ENCODE measurements at regions not wholly inside any gene's neighbourhood (a gene's known extent, or its start where the extent isn't known, plus 50 kb on each side); places are given as distances from the start of the nearest gene placed in this dataset.
"Not testable (repeated sequence)": the region's sequence is repeated elsewhere in the genome, so short reads cannot be mapped to it uniquely, and the experiment has no call there.

GRCh38 chr3:16077146-16077545, 97.3 kb upstream of the GALNT15 start:
- FAIRE-seq: not testable (repeated sequence)

GRCh38 chr3:16077681-16078080, 96.8 kb upstream of the GALNT15 start:
- not testable (repeated sequence) for FAIRE-seq

DNA sequence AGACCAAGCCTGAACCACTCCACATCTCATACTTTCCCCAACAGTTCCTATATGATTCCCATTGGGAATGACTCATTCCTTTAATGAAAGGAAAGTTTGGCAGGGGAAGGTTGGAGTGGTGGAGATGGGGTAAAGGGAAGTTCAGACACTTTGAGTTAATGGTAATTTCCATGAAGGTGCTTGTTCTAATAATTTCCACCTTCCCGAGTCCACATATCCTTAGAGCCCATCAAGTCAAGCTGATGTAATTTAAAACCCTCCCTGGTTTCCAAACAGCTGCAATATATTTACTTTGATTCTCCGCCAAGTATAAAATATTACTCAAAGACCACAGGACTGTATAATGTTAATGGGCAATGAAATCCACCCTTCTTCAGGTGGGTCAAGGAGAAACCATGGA, 95.0 kb upstream of the GALNT15 start:
- no peak for FAIRE-seq

- FAIRE-seq: no peak
These were observed 92.8 kb upstream of the GALNT15 start for GRCh38 chr3:16081661-16082060.

DNA sequence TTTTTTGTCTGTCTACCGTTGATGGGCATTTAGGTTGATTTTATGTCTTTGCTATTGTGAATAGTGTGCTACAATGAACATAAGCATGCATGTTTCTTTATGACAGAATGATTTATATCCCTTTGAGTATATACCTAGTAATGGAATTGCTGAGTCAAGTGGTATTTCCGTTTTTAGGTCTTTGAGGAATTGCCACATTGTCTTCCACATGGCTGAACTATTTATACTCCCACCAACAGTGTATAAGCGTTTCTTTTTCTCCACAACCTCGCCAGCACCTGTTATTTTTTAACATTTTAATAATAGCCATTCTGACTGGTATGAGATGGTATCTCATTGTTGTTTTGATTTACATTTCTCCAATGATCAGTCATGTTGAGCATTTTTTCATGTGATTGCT, 89.6 kb upstream of the GALNT15 start:
- FAIRE-seq: no peak

DNA sequence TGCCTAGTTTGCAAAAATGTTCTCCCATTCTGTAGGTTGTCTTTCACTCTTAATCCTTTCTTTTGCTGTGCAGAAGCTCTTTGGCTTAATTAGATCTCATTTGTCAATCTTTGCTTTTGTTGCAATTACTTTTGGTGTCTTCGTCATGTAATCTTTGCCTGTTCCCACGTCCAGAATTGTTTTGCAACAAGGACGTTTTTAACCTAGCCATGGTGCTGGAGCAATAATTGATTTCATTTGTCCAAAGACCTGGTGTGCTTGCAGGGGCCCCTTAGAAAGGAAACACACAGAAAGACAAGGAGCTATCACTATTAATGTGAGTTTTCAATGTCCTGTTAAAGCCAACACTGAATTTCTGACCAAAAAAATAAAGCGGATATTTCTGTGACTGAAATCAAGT, 89.1 kb upstream of the GALNT15 start:
- no peak for FAIRE-seq

DNA sequence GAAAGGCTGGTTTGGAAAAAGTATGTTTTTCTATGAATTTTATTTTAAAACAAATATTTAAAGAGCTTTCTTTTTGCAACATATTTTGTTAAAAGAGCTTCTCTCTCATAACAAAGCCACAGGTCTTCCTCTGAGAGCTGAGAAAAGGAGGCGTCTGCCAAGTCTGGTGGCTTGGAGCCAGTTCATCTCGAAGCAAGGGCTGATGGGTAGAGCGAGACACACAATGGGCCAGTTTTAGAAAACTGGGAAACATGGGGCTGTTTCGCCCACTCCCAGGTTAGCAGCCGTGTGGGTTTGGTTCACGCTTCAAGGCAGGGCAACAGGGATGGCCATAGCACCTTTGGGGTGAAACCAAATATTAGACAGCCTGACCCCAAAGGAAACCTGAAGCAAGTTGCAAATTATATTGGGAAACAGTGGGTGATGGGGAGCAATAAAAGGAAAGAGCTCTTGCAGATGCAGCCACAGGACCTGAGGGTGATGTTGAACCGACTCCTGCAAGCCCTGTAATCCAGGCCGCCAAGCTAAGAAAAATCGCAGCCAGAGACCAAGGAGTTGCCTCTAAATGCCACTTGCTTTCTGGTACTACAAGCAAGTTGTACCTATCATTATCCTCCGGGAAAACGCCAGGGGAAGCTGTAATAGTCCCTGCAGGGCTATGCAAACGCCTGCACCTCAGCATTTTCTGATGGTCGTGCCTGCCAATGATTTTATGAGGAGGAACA, 88.4 kb upstream of the GALNT15 start:
- no peak for FAIRE-seq

DNA sequence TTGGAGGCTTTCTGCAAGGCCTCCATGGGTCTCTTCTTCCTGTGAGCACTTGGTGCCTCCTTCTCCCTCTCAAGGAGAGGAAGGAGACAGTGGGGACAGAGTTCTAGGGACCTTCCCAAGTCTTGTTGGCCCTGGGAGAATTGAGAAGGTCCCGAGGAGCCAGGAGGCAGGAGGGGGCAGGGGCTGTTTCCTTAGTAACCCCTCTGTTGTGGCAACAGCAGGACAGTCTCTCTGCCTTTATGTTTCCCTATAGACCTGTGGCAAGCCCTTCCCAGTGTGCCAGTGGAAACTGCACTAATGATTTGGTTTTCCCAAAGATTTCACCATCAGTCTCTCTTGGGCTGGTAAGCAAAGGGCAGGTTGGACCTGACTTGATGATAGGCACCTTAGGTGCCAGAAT, 87.8 kb upstream of the GALNT15 start:
- FAIRE-seq: no peak

DNA sequence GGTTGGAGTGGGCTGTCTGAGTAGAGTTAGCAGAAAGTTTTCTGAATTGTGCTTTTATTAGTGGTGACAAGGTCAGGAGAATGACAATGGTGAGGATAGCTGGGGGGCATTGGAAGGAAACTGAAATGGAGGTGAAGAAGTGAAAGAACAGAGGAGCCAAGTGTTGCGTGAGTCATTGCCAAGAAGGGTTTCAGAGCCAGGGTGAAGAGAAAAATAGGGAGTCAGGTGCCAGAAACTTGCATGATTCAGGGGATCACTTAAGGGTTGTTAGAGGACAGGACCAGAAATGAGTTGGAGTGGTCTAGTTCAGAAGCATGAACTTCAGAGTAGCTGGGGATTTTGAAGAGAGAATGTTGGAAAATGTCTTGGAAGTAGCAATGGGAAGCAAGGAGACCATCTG, 86.0 kb upstream of the GALNT15 start:
- FAIRE-seq: no peak

DNA sequence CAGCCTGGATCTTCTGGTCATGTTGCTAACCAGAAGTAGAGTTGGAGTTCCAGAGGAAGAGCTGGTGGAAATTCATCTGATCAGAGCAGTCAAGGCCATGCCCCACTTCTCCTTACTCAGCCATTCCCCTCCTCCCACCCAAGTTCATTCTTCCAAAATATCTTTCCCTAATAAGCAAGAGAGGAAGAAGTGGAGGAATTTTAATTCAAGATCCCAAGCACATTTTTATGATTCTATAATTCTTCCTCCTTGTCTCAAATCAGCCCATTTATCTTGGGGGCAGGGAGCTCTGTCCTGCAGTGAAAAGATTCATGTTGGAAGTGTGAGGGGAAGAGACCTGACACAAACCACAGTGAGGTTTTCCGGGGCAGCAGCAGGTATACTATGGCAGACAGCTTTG, 85.0 kb upstream of the GALNT15 start:
- FAIRE-seq: no peak

GRCh38 chr3:16090024-16090423, 84.5 kb upstream of the GALNT15 start:
- no peak for FAIRE-seq

DNA sequence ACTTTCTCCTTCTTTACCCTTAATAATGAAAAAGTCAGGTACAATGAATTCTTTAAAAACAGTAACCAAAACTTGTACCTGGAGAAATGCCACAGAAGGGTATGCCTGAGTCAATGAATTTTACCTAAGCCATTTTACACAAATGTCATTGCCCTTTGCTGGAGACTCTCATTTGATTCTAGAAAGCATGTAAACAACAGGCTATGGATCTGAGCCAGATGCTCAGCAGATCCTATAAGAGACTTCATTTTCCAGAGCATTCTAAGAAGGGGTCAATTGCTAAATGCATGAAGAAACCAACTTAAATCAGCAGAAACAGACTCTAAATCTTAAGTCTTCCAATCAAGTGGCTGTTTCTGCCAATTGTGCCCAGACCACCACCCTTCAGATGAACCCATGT, 83.8 kb upstream of the GALNT15 start:
- FAIRE-seq: no peak

DNA sequence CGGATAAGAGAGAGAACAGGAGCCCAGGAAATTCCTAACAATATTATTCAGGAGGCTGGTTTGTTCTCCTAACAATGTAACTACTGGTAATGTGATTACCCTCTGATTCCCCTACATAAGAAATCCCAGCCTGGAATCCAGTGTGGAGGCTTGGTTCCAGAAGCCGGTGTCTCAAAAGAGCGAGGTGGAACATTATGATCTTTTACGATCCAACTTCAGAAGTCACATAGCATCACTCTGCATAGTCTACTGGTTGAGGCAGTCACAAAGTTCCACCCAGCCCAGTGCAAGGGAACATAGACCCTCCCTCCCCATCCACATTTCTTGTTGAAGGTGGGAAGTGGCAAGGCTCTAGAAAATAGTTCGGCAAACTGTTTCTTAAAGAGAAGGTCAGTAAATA, 81.6 kb upstream of the GALNT15 start:
- FAIRE-seq: no peak

DNA sequence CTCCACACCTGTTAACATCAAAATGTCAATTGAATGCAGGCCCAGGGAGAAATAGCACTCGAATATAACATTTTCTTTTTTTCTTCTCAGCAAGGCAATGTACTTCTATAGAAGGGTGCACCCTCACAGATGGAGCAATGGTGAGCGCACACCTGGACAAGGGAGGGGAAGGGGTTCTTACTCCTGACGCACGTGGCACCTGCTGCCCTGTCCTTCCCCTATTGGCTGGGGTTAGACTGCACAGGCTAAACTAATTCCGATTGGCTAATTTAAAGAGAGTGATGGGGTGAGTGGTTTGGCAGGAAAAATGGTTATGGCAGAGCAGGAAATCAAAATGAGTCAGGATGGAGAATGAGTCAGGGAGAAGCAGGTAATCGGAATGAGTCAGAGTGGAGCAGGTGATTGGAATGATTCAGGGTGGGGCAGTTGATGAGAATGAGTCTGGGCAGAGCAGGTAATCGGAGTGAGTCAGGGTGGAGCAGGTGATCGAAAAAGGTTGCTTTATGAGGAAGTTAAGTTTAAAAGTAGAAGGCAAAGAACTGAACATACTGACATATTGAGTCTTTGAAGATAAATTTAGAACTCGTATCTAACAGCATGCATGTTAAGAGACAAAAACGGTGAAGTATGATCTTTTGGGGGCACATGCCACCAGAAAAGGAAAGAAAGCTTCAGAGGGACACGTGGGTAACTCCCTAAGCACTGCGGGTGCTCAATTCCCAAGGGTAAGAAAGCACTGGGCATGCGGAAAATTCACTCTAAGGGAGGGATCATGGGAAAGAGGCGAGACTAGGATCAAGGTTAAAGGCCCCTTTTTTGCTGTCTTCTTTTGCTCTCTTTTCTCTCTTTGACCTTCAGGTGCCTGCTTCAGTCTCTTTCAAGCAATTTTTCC, 72.9 kb upstream of the GALNT15 start:
- no peak for FAIRE-seq

GRCh38 chr3:16102187-16102561, 72.3 kb upstream of the GALNT15 start:
- FAIRE-seq: no peak

DNA sequence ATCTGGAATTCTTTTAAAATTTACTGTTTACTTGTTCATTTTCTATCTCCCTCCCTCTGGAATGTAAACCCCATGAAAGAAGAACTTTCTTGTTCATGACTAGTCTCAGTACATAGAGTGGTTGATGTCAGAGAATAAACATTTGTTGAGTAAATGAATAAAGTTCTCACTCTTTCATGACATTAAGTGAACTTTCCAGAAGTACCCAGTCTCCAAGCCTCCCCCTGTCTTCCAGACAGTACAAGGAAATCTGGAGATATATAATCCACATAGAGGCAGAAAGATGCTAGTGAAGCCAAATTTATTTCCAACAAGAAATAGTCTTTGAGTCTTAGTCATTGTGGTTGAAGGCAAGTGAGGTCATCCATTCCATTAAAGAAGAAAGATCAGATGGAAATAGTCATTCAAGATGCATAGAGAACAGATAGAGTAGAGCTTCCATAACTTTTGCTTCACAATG, 71.5 kb upstream of the GALNT15 start:
- FAIRE-seq: no peak

DNA sequence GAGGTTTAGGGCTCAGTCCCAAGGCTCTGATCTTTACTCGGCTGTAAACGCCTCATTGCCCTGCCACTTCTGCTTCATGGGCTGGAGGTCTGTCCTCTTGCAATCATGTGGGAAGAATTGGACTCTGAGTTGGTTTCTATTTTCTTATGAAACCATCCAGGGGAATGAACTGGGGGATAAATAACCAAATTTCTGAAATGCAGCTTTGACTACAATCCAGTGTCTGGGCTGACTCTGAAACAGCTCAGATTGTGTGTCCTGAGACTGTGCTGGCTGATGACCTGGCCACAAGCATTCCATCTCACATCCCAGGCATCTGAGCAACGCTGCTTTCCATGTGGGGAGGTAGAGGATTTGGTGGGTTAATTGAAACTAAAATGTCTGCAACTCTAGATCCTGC, 71.0 kb upstream of the GALNT15 start:
- FAIRE-seq: no peak

DNA sequence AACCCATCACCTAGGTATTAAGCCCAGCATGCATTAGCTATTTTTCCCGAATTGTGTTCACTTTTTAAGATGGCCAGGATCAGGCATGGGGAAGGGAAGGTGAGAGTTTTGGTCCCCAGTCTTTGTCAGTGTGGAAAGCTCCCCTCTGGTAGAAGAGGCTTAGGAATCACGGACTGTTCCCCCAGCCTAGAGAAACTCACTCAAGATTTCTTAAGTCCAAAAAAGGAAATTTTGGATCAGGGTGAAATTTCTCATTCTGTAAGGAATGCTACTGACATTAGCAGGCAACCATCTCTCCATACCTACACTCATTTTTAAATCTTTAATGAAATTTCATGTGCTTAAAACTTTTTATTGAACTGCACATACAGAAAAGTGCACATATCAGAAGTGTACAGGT, 70.3 kb upstream of the GALNT15 start:
- FAIRE-seq: no peak

- FAIRE-seq: no peak
These were observed 68.4 kb upstream of the GALNT15 start for GRCh38 chr3:16106050-16106449.

GRCh38 chr3:16108424-16108823, 66.1 kb upstream of the GALNT15 start:
- FAIRE-seq: no peak

DNA sequence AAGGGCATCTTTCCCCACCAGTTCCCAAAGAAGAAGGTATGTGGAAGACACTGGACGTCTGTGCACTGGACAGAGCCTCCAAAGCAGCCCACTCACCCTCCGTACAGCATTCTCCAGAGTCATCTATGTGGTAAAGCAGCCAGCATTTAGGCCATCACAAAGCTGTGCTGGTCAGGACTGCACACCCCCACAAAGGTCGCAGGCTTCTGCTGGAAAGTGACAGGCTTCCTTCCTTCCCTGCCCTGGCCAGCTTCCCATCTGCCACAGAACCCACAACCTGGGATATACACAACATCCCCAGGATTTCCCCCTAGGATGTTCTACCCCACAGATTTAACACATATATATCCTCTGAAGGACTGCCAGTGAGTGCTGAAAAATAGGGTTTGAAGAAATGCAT, 64.6 kb upstream of the GALNT15 start:
- FAIRE-seq: no peak

DNA sequence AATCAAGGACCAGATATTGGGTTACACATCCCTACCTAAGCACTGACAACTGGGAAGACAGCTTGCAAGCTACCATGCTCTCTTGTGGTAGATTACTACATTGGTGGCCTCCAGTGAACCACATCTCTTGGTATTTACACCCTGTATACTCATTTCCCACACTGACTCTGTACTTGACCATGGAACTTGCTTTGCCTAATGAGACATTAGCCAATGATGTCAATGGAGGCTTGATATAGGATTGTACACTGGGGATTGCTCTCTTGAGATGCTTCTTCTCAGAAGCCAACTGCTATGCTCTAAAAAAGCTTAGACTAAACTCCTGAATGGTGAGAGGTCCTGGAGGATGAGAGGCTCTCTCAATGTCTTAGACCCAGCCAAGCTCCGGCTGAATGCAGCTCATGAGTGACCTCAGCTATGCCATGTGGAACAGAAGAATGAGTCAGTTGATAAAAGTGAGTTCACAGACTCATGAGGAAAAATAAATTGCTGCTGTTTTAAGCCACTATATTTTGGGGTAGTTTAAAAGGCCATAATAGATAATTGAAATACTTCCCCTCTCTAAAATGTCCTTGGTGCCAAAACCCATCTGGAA, 61.5 kb upstream of the GALNT15 start:
- FAIRE-seq: no peak

DNA sequence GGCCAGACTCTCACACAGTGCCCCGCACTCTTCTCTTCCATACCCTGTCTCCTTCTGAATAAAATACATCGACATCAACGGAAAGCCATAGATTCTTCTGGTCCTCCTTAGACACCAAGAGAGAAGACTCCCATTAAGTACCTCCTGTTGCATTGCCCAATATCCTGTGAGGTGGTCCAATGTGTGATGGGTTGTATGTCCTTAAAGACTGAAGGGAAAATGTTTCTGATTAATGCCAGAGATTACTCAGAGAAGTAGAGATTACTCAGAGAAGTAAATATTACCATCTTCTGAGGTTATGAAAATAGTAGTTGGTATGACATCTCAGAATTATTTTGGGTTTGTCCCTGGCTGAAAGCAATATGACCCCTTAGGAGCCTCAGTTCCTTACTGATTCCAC, 60.8 kb upstream of the GALNT15 start:
- FAIRE-seq: no peak

- FAIRE-seq: no peak
These were observed 60.1 kb upstream of the GALNT15 start for GRCh38 chr3:16114429-16114828.

Measured in endometrium (tissue), 2 donors.